ENCODE measurements at regions not wholly inside any gene's neighbourhood (a gene's known extent, or its start where the extent isn't known, plus 50 kb on each side); places are given as distances from the start of the nearest gene placed in this dataset.

- no peaks in the 10 kb centered on the region for H3K4me1 Mint-ChIP-seq (ENCODE audit: low read depth, unreplicated experiment)
- no peaks in the 10 kb centered on the region for H3K36me3 Mint-ChIP-seq (ENCODE audit: unreplicated experiment)
- no peak overlapping the region for H3K4me3 Mint-ChIP-seq (ENCODE audit: unreplicated experiment)
- TF ChIP-seq CTCF (IDR thresholded peaks at IDR 0.05; ENCODE audit: partially characterized antibody, unreplicated experiment) = no peak
- no peak overlapping the region for H3K27ac Mint-ChIP-seq (ENCODE audit: unreplicated experiment)
- no peak for DNase-seq
- H3K27me3 Mint-ChIP-seq (ENCODE audit: unreplicated experiment) = no peaks in the 10 kb centered on the region
- H3K9me3 Mint-ChIP-seq (ENCODE audit: unreplicated experiment) = peaks cover 2% of the 10 kb centered on the region
Measured at GRCh38 chr2:217709478-217710210, 293.2 kb downstream of the TNS1 start.

- H3K9me3 Mint-ChIP-seq (ENCODE audit: unreplicated experiment) = no peaks in the 10 kb centered on the region
- no peak for TF ChIP-seq CTCF (IDR thresholded peaks at IDR 0.05; ENCODE audit: partially characterized antibody, unreplicated experiment)
- no peak overlapping the region for H3K4me3 Mint-ChIP-seq (ENCODE audit: unreplicated experiment)
- no peak overlapping the region for H3K27ac Mint-ChIP-seq (ENCODE audit: unreplicated experiment)
- no peaks in the 10 kb centered on the region for H3K36me3 Mint-ChIP-seq (ENCODE audit: unreplicated experiment)
- H3K27me3 Mint-ChIP-seq (ENCODE audit: unreplicated experiment) = no peaks in the 10 kb centered on the region
- no peaks in the 10 kb centered on the region for H3K4me1 Mint-ChIP-seq (ENCODE audit: low read depth, unreplicated experiment)
- no peak for DNase-seq
Measured at GRCh38 chr2:217707131-217707611, 295.6 kb downstream of the TNS1 start.

GRCh38 chr2:217706513-217706912 is 296.3 kb downstream of the TNS1 start:
- Mint-ChIP-seq H3K36me3 (ENCODE audit: unreplicated experiment) (no peaks in the 10 kb centered on the region), H3K27ac (ENCODE audit: unreplicated experiment) (no peak overlapping the region), H3K4me1 (ENCODE audit: low read depth, unreplicated experiment) (no peaks in the 10 kb centered on the region), H3K27me3 (ENCODE audit: unreplicated experiment) (no peaks in the 10 kb centered on the region), H3K4me3 (ENCODE audit: unreplicated experiment) (no peak overlapping the region), H3K9me3 (ENCODE audit: unreplicated experiment) (no peaks in the 10 kb centered on the region)
- no peak for TF ChIP-seq CTCF (IDR thresholded peaks at IDR 0.05; ENCODE audit: partially characterized antibody, unreplicated experiment)
- no peak for DNase-seq

- DNase-seq = no peak
- Mint-ChIP-seq H3K36me3 (ENCODE audit: unreplicated experiment) (no peaks in the 10 kb centered on the region), H3K27ac (ENCODE audit: unreplicated experiment) (no peak overlapping the region), H3K9me3 (ENCODE audit: unreplicated experiment) (no peaks in the 10 kb centered on the region), H3K4me3 (ENCODE audit: unreplicated experiment) (no peak overlapping the region), H3K27me3 (ENCODE audit: unreplicated experiment) (no peaks in the 10 kb centered on the region), H3K4me1 (ENCODE audit: low read depth, unreplicated experiment) (no peaks in the 10 kb centered on the region)
- no peak for TF ChIP-seq CTCF (IDR thresholded peaks at IDR 0.05; ENCODE audit: partially characterized antibody, unreplicated experiment)
Measured at GRCh38 chr2:217706095-217706494, 296.7 kb downstream of the TNS1 start.

- H3K9me3 Mint-ChIP-seq (ENCODE audit: unreplicated experiment) = no peaks in the 10 kb centered on the region
- no peaks in the 10 kb centered on the region for H3K36me3 Mint-ChIP-seq (ENCODE audit: unreplicated experiment)
- no peak for DNase-seq
- no peaks in the 10 kb centered on the region for H3K4me1 Mint-ChIP-seq (ENCODE audit: low read depth, unreplicated experiment)
- H3K27me3 Mint-ChIP-seq (ENCODE audit: unreplicated experiment) = no peaks in the 10 kb centered on the region
- H3K4me3 Mint-ChIP-seq (ENCODE audit: unreplicated experiment) = no peak overlapping the region
- no peak for TF ChIP-seq CTCF (IDR thresholded peaks at IDR 0.05; ENCODE audit: partially characterized antibody, unreplicated experiment)
- no peak overlapping the region for H3K27ac Mint-ChIP-seq (ENCODE audit: unreplicated experiment)
Measured at GRCh38 chr2:217705461-217705860, 297.3 kb downstream of the TNS1 start.

All from glutamatergic neuron (in vitro differentiated cells).